ENCODE measurements at regions not wholly inside any gene's neighbourhood (a gene's known extent, or its start where the extent isn't known, plus 50 kb on each side); places are given as distances from the start of the nearest gene placed in this dataset.

GRCh38 chr13:65036999-65037398, 2193.1 kb downstream of the PCDH9 start:
- Histone ChIP-seq H3K36me3 (no peaks in the 10 kb centered on the region), H3K27ac (no peak overlapping the region), H3K4me1 (ENCODE audit: low read depth) (no peaks in the 10 kb centered on the region), H3K27me3 (no peaks in the 10 kb centered on the region), H3K9me3 (ENCODE audit: low read depth) (no peaks in the 10 kb centered on the region), H3K4me3 (no peak overlapping the region)
- TF ChIP-seq, protein P1, sequence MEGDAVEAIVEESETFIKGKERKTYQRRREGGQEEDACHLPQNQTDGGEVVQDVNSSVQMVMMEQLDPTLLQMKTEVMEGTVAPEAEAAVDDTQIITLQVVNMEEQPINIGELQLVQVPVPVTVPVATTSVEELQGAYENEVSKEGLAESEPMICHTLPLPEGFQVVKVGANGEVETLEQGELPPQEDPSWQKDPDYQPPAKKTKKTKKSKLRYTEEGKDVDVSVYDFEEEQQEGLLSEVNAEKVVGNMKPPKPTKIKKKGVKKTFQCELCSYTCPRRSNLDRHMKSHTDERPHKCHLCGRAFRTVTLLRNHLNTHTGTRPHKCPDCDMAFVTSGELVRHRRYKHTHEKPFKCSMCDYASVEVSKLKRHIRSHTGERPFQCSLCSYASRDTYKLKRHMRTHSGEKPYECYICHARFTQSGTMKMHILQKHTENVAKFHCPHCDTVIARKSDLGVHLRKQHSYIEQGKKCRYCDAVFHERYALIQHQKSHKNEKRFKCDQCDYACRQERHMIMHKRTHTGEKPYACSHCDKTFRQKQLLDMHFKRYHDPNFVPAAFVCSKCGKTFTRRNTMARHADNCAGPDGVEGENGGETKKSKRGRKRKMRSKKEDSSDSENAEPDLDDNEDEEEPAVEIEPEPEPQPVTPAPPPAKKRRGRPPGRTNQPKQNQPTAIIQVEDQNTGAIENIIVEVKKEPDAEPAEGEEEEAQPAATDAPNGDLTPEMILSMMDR (IDR thresholded peaks at IDR 0.05; ENCODE audit: low read depth, low read length), result no peak
- no peak for DNase-seq (ENCODE audit: low read depth in 1 of 2, low spot score in 1 of 2)

- Histone ChIP-seq H3K4me1 (ENCODE audit: low read depth) (no peaks in the 10 kb centered on the region), H3K27me3 (no peaks in the 10 kb centered on the region), H3K4me3 (no peak overlapping the region), H3K9me3 (ENCODE audit: low read depth) (no peaks in the 10 kb centered on the region), H3K27ac (no peak overlapping the region), H3K36me3 (no peaks in the 10 kb centered on the region)
- no peak for DNase-seq (ENCODE audit: low read depth in 1 of 2, low spot score in 1 of 2)
- TF ChIP-seq, protein P1 (IDR thresholded peaks at IDR 0.05; ENCODE audit: low read depth, low read length), result no peak
Measured at GRCh38 chr13:65035302-65035701, 2194.8 kb downstream of the PCDH9 start.

DNA sequence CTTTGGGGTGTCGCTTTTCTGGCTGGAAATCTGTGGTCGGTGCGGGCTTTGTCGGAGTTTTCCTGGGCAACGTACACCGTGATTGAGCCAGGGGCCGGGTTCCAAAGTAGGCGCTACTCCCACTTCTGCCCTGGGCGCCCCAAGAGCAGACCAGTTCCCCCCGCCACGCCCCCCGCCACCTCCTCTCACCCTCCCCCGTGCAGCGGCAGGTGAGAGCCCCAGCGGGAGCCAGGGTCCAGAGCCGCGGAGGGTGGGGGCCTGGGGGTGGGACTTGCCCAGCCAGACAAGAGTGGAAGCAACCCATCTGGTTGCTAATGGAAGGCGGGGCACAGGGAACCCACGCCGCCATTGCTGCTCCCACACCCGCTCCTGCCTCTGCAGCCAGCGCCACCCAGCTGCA, 2195.9 kb downstream of the PCDH9 start:
- TF ChIP-seq, protein P1 (IDR thresholded peaks at IDR 0.05; ENCODE audit: low read depth, low read length), result no peak
- DNase-seq (ENCODE audit: low read depth in 1 of 2, low spot score in 1 of 2), result no peak
- H3K4me1 ChIP-seq (ENCODE audit: low read depth), result no peaks in the 10 kb centered on the region
- no peak overlapping the region for H3K4me3 ChIP-seq
- H3K36me3 ChIP-seq, result no peaks in the 10 kb centered on the region
- no peaks in the 10 kb centered on the region for H3K27me3 ChIP-seq
- H3K27ac ChIP-seq, result no peak overlapping the region
- H3K9me3 ChIP-seq (ENCODE audit: low read depth), result no peaks in the 10 kb centered on the region

DNA sequence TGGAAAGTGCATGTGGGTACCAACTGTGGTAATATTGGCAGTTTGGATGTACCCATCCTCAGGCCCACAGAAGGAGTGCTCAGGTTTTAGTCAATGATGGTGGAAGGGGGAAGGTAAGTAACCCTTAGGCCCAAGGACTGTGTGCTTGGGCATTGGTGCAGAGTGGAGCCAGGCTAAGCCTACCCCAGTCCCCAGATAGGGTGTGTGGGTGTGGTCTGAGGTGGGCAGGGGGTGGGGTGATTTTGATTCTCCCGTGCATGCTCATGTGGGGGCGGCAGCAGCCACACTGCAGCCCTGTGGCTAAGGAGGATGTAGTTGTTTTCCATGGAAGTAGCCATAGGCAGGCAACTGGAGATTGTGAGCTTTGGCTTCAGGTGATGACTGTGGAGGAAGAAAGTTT, 2197.3 kb downstream of the PCDH9 start:
- DNase-seq (ENCODE audit: low read depth in 1 of 2, low spot score in 1 of 2), result no peak
- TF ChIP-seq, protein P1 (IDR thresholded peaks at IDR 0.05; ENCODE audit: low read depth, low read length), result no peak

DNA sequence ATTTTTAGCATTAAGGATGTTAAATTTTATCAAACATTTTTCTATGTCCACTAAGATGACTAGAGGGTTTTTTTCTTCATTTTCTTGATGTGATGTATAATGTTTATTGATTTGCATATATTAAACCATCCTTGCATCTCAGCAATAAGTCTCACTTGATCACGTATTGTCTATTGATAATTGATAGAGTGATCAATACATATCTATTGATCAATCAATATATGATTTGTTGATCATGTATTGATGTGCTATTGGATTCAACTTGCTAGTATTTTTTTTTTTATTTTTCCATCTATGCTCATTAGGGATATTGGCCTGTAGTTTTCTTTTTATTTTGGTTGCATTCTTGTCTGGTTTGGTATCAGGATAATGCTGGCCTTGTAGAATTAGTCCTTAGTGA, 2202.0 kb downstream of the PCDH9 start:
- H3K36me3 ChIP-seq, result no peaks in the 10 kb centered on the region
- no peak overlapping the region for H3K27ac ChIP-seq
- no peaks in the 10 kb centered on the region for H3K27me3 ChIP-seq
- TF ChIP-seq, protein P1 (IDR thresholded peaks at IDR 0.05; ENCODE audit: low read depth, low read length), result no peak
- no peaks in the 10 kb centered on the region for H3K4me1 ChIP-seq (ENCODE audit: low read depth)
- no peaks in the 10 kb centered on the region for H3K9me3 ChIP-seq (ENCODE audit: low read depth)
- no peak for DNase-seq (ENCODE audit: low read depth in 1 of 2, low spot score in 1 of 2)
- H3K4me3 ChIP-seq, result no peak overlapping the region

More for the DNA sequence above, 2197.3 kb downstream of the PCDH9 start:
- no peak overlapping the region for H3K4me3 ChIP-seq
- no peaks in the 10 kb centered on the region for H3K27me3 ChIP-seq
- no peaks in the 10 kb centered on the region for H3K9me3 ChIP-seq (ENCODE audit: low read depth)
- H3K4me1 ChIP-seq (ENCODE audit: low read depth), result no peaks in the 10 kb centered on the region
- no peaks in the 10 kb centered on the region for H3K36me3 ChIP-seq
- no peak overlapping the region for H3K27ac ChIP-seq

DNA sequence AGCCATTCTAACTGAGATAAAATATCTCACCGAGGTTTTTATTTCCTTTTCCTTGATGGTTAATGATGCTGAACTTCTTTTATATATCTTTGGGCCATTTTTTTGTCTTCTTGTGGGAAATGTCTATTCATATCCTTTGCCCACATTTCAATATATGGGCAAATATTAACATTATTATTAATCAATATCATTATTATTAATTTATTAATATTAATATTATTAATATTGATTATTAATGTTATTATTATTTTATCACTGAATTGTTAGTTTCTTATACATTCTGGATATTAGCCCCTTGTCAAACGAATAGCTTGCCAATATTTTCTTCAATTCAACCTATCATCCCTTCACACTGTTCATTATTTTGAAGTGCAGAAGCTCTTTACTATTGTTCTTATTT, 2203.6 kb downstream of the PCDH9 start:
- Histone ChIP-seq H3K4me1 (ENCODE audit: low read depth) (no peaks in the 10 kb centered on the region), H3K4me3 (no peak overlapping the region), H3K36me3 (no peaks in the 10 kb centered on the region), H3K9me3 (ENCODE audit: low read depth) (no peaks in the 10 kb centered on the region), H3K27ac (no peak overlapping the region), H3K27me3 (no peaks in the 10 kb centered on the region)
- no peak for DNase-seq (ENCODE audit: low read depth in 1 of 2, low spot score in 1 of 2)
- TF ChIP-seq, protein P1 (IDR thresholded peaks at IDR 0.05; ENCODE audit: low read depth, low read length), result no peak
